SK-N-SH treated with all-trans-retinoic acid at 6 μM for 48 hours (cell line): ENCODE measurements at regions not wholly inside any gene's neighbourhood (a gene's known extent, or its start where the extent isn't known, plus 50 kb on each side); places are given as distances from the start of the nearest gene placed in this dataset.

Experiments used
- ATAC-seq: fragments of 200-7000 bp; cut with Tn5 transposase; 3 replicates; pipeline ENCODE4 v1.9.1; 2020; ENCODE audit warnings: mild to moderate bottlenecking, moderate library complexity
- ARNTL ChIP-seq: fragments of 450-650 bp; formaldehyde crosslinking; IDR thresholded peaks from 2 replicates; pipeline ENCODE4 v1.5.0; 2020; ENCODE audit warnings: low read depth, mild to moderate bottlenecking, moderate library complexity, borderline replicate concordance
- CSDC2 ChIP-seq: fragments of 250-450 bp; sonication (Bioruptor Pico); IDR thresholded peaks from 2 replicates; pipeline ENCODE4 v1.5.0; 2020; ENCODE audit warnings: mild to moderate bottlenecking, moderate library complexity
- ESRRG ChIP-seq: fragments of 250-450 bp; sonication (Bioruptor Pico); IDR thresholded peaks from 2 replicates; pipeline ENCODE4 v1.6.1; 2021; ENCODE audit warnings: mild to moderate bottlenecking
- GLIS3 ChIP-seq: fragments of 250-450 bp; sonication (Bioruptor Pico); IDR thresholded peaks from 2 replicates; pipeline ENCODE4 v1.5.0; 2020; ENCODE audit warnings: mild to moderate bottlenecking, moderate library complexity
- ISL1 ChIP-seq: fragments of 250-450 bp; sonication (Bioruptor Pico); IDR thresholded peaks from 2 replicates; pipeline ENCODE4 v2.1.2; 2022; ENCODE audit warnings: mild to moderate bottlenecking, moderate library complexity
- OSR1 ChIP-seq: fragments of 250-450 bp; sonication (Bioruptor Pico); IDR thresholded peaks from 2 replicates; pipeline ENCODE4 v1.8.0; 2022; ENCODE audit warnings: moderate library complexity, mild to moderate bottlenecking, inconsistent platforms
- PPARA ChIP-seq: fragments of 250-450 bp; sonication (Bioruptor Pico); IDR thresholded peaks from 2 replicates; pipeline ENCODE4 v1.5.0; 2020; ENCODE audit warnings: mild to moderate bottlenecking, borderline replicate concordance
- RARB ChIP-seq: fragments of 250-450 bp; sonication (Bioruptor Pico); IDR thresholded peaks from 2 replicates; pipeline ENCODE4 v1.8.0; 2021; ENCODE audit warnings: mild to moderate bottlenecking, moderate library complexity
- SNAI2 ChIP-seq: fragments of 250-450 bp; sonication (Bioruptor Pico); IDR thresholded peaks from 2 replicates; pipeline ENCODE4 v1.5.0; 2020; ENCODE audit warnings: mild to moderate bottlenecking, moderate library complexity
- TCF4 ChIP-seq: fragments of 250-450 bp; sonication (Bioruptor Pico); IDR thresholded peaks from 2 replicates; pipeline ENCODE4 v1.8.0; 2021; ENCODE audit warnings: mild to moderate bottlenecking, moderate library complexity, borderline replicate concordance
- TOX ChIP-seq: fragments of 250-450 bp; sonication (Bioruptor Pico); IDR thresholded peaks from 2 replicates; pipeline ENCODE4 v1.8.0; 2021; ENCODE audit warnings: mild to moderate bottlenecking, moderate library complexity, borderline replicate concordance
- ZC3H10 ChIP-seq: fragments of 250-450 bp; sonication (Bioruptor Pico); IDR thresholded peaks from 2 replicates; pipeline ENCODE4 v1.5.1; 2021; ENCODE audit warnings: mild to moderate bottlenecking, moderate library complexity
- ZFP3 ChIP-seq: fragments of 250-450 bp; sonication (Bioruptor Pico); IDR thresholded peaks from 2 replicates; pipeline ENCODE4 v1.5.0; 2020; ENCODE audit warnings: mild to moderate bottlenecking, moderate library complexity
- ZFP30 ChIP-seq: fragments of 450-650 bp; formaldehyde crosslinking; IDR thresholded peaks from 2 replicates; pipeline ENCODE4 v1.5.0; 2022; ENCODE audit warnings: mild to moderate bottlenecking, moderate library complexity
- ZNF565 ChIP-seq: fragments of 450-650 bp; formaldehyde crosslinking; conservative IDR thresholded peaks from 2 replicates; pipeline ENCODE4 v1.5.0; 2020; ENCODE audit warnings: low read depth, mild to moderate bottlenecking, moderate library complexity
- ZNF70 ChIP-seq: fragments of 450-650 bp; formaldehyde crosslinking; IDR thresholded peaks from 2 replicates; pipeline ENCODE4 v1.5.0; 2020; ENCODE audit warnings: mild to moderate bottlenecking, moderate library complexity
- TF ChIP-seq, protein P1 (sequence below): fragments of 250-450 bp; sonication (Bioruptor Pico); IDR thresholded peaks from 2 replicates; pipeline ENCODE4 v1.5.1; 2020; ENCODE audit warnings: low read depth, mild to moderate bottlenecking, moderate library complexity
- TF ChIP-seq, protein P2 (sequence below): fragments of 250-450 bp; sonication (Bioruptor Pico); IDR thresholded peaks from 2 replicates; pipeline ENCODE4 v1.8.0; 2021; ENCODE audit warnings: low read depth, mild to moderate bottlenecking, moderate library complexity, borderline replicate concordance
- TF ChIP-seq, protein P3 (sequence below): fragments of 250-450 bp; sonication (Bioruptor Pico); IDR thresholded peaks from 2 replicates; pipeline ENCODE4 v1.8.0; 2020; ENCODE audit warnings: mild to moderate bottlenecking, moderate library complexity, borderline replicate concordance
- TF ChIP-seq, protein P4 (sequence below): fragments of 250-450 bp; sonication (Bioruptor Pico); IDR thresholded peaks from 2 replicates; pipeline ENCODE4 v1.5.0; 2020; ENCODE audit warnings: mild to moderate bottlenecking, moderate library complexity

DNA sequence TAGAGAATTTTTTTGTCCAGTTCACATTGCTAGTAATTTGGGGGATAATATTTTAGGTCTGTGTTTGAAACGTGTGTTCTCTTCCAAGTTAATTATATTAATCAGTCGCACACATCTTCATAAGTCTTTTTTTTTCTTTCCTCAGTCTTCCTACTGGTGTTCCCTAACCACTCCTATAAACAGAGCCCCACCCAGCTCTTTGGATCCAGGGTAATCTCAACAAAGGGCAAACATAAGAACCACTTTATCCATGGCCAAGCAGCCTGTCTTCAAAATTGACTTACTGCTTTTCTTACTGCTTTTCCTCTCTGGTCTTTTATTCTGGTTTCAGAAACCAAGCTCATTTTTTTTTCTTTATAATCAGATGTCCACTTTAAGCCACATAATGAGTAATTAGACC is 266.8 kb upstream of the NECTIN3 start:
- TF ChIP-seq ARNTL (CRISPR knock-in tag) (no peak), SNAI2 (no peak), ESRRG (CRISPR knock-in tag) (no peak), TOX (no peak), OSR1 (CRISPR knock-in tag) (no peak), ZNF70 (CRISPR knock-in tag) (no peak), RARB (CRISPR knock-in tag) (no peak), ISL1 (CRISPR knock-in tag) (no peak), ZFP3 (CRISPR knock-in tag) (no peak), PPARA (no peak), ZNF565 (no peak), ZFP30 (no peak)
- TF ChIP-seq, protein P1, sequence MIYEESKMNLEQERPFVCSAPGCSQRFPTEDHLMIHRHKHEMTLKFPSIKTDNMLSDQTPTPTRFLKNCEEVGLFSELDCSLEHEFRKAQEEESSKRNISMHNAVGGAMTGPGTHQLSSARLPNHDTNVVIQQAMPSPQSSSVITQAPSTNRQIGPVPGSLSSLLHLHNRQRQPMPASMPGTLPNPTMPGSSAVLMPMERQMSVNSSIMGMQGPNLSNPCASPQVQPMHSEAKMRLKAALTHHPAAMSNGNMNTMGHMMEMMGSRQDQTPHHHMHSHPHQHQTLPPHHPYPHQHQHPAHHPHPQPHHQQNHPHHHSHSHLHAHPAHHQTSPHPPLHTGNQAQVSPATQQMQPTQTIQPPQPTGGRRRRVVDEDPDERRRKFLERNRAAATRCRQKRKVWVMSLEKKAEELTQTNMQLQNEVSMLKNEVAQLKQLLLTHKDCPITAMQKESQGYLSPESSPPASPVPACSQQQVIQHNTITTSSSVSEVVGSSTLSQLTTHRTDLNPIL (CRISPR knock-in tag) = no peak
- TF ChIP-seq, protein P2, sequence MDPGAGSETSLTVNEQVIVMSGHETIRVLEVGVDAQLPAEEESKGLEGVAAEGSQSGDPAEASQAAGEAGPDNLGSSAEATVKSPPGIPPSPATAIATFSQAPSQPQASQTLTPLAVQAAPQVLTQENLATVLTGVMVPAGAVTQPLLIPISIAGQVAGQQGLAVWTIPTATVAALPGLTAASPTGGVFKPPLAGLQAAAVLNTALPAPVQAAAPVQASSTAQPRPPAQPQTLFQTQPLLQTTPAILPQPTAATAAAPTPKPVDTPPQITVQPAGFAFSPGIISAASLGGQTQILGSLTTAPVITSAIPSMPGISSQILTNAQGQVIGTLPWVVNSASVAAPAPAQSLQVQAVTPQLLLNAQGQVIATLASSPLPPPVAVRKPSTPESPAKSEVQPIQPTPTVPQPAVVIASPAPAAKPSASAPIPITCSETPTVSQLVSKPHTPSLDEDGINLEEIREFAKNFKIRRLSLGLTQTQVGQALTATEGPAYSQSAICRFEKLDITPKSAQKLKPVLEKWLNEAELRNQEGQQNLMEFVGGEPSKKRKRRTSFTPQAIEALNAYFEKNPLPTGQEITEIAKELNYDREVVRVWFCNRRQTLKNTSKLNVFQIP (CRISPR knock-in tag) = no peak
- ATAC-seq = no peak

DNA sequence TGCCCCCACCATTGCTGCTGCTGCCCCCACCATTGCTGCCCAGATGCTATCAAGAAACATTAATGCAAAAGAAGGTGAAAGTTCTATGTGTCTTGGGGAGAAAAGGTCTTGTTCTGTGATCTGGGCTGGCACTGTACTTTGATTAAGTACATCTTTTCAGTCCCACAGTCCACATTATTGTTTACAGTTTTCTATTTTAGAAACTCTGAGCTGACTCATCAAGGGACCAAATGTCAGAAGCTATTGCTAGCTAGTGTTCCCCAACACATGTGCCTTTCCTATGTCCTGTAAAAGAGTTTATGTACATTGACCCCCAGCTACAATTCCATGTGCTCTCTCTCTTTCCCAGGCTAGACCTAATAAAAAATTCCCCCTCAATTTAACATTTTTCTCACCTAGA is 264.7 kb upstream of the NECTIN3 start:
- ATAC-seq = no peak
- TF ChIP-seq ZNF70 (CRISPR knock-in tag) (no peak), GLIS3 (CRISPR knock-in tag) (no peak), CSDC2 (CRISPR knock-in tag) (no peak), TOX (no peak), ZC3H10 (CRISPR knock-in tag) (no peak), ARNTL (CRISPR knock-in tag) (no peak), OSR1 (CRISPR knock-in tag) (no peak), ZFP30 (no peak)
- TF ChIP-seq, protein P2 (CRISPR knock-in tag) = no peak
- TF ChIP-seq, protein P3, sequence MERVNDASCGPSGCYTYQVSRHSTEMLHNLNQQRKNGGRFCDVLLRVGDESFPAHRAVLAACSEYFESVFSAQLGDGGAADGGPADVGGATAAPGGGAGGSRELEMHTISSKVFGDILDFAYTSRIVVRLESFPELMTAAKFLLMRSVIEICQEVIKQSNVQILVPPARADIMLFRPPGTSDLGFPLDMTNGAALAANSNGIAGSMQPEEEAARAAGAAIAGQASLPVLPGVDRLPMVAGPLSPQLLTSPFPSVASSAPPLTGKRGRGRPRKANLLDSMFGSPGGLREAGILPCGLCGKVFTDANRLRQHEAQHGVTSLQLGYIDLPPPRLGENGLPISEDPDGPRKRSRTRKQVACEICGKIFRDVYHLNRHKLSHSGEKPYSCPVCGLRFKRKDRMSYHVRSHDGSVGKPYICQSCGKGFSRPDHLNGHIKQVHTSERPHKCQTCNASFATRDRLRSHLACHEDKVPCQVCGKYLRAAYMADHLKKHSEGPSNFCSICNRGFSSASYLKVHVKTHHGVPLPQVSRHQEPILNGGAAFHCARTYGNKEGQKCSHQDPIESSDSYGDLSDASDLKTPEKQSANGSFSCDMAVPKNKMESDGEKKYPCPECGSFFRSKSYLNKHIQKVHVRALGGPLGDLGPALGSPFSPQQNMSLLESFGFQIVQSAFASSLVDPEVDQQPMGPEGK (CRISPR knock-in tag) = no peak

DNA sequence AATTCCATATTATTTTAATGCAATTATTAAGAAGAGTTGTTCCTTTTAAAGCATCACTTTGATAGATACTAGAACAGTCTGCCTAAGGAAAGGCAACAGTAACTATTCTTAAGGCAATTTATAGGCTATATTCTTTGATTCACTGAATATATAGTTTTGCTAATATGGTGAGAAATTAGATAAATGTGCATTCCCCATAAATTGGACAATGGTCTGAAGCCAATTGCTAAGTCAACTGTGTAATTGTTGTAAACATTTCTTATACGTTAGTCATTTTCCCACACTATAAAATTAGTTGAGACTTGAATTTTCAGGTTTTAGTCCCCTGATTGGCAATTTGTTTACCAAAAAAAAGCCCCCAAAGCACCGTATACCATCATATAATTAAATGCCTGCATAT is 263.0 kb upstream of the NECTIN3 start:
- no peak for TF ChIP-seq ZFP30
- no peak for TF ChIP-seq ESRRG (CRISPR knock-in tag)
- TF ChIP-seq, protein P3 (CRISPR knock-in tag) = no peak
- no peak for TF ChIP-seq CSDC2 (CRISPR knock-in tag)
- TF ChIP-seq ZC3H10 (CRISPR knock-in tag) = no peak
- no peak for TF ChIP-seq TCF4 (CRISPR knock-in tag)
- no peak for TF ChIP-seq GLIS3 (CRISPR knock-in tag)
- no peak for TF ChIP-seq OSR1 (CRISPR knock-in tag)
- TF ChIP-seq ZNF70 (CRISPR knock-in tag) = no peak
- TF ChIP-seq ZNF565 = no peak
- TF ChIP-seq ZFP3 (CRISPR knock-in tag) = no peak
- no peak for TF ChIP-seq ISL1 (CRISPR knock-in tag)
- TF ChIP-seq, protein P1 (CRISPR knock-in tag) = no peak
- TF ChIP-seq, protein P4, sequence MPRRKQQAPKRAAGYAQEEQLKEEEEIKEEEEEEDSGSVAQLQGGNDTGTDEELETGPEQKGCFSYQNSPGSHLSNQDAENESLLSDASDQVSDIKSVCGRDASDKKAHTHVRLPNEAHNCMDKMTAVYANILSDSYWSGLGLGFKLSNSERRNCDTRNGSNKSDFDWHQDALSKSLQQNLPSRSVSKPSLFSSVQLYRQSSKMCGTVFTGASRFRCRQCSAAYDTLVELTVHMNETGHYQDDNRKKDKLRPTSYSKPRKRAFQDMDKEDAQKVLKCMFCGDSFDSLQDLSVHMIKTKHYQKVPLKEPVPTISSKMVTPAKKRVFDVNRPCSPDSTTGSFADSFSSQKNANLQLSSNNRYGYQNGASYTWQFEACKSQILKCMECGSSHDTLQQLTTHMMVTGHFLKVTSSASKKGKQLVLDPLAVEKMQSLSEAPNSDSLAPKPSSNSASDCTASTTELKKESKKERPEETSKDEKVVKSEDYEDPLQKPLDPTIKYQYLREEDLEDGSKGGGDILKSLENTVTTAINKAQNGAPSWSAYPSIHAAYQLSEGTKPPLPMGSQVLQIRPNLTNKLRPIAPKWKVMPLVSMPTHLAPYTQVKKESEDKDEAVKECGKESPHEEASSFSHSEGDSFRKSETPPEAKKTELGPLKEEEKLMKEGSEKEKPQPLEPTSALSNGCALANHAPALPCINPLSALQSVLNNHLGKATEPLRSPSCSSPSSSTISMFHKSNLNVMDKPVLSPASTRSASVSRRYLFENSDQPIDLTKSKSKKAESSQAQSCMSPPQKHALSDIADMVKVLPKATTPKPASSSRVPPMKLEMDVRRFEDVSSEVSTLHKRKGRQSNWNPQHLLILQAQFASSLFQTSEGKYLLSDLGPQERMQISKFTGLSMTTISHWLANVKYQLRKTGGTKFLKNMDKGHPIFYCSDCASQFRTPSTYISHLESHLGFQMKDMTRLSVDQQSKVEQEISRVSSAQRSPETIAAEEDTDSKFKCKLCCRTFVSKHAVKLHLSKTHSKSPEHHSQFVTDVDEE = no peak
- TF ChIP-seq, all 23 proteins: peak for 0
- ATAC-seq = no peak
